ENCODE measurements at regions not wholly inside any gene's neighbourhood (a gene's known extent, or its start where the extent isn't known, plus 50 kb on each side); places are given as distances from the start of the nearest gene placed in this dataset.

DNA sequence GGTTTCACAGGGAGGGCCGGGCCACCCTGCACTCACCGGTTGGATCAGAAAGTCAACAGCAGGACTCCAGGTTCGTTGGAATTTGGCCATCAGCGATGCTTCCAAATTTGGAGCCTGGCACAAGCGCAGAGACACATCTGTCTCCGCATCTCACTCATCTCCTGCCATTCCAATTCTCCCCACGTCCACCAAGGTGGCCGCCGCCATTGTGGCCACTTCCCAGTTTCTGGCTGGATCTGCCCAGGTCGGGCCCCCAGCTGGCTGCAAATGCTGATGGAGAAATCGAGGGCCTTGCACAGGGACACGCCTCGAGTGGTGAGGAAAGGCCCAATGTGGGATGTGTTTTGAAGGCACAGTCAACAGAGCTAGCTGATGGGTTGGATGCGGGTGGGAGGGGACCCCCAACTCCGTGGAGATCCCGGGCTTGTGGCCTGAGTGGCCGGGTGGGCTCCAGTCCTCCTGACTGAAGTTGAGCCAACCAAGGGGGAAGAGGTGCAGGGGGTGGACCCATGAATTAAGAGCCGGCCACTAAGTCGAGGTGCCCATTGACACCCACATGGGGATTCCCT lies 102.7 kb downstream of the CRYAA start:
- DNase-seq, result no peak

DNA sequence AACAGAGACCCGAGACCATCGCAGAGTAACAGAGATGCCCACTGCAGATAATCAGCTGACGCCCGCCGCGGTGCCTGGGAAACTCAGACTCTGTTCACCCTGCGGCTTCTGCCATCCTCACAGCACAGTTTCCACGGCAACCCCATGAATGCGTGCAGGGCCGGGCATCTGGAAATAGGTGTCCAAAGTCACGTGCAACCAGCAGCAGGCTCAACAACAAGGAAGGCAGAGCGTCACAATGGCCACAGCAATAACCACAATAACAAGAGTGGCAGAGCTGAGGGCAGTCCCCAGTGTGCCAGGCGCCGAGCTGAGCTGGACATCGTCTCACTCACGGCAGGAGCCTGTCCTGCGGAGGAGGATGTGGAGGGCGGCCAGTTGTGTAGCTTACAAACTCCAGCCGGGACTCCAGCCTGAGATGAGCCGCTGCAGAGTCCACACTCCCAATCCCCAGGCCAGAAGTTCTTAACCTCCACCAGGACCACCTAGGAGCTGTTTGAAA lies 102.0 kb downstream of the CRYAA start:
- DNase-seq, result no peak

DNA sequence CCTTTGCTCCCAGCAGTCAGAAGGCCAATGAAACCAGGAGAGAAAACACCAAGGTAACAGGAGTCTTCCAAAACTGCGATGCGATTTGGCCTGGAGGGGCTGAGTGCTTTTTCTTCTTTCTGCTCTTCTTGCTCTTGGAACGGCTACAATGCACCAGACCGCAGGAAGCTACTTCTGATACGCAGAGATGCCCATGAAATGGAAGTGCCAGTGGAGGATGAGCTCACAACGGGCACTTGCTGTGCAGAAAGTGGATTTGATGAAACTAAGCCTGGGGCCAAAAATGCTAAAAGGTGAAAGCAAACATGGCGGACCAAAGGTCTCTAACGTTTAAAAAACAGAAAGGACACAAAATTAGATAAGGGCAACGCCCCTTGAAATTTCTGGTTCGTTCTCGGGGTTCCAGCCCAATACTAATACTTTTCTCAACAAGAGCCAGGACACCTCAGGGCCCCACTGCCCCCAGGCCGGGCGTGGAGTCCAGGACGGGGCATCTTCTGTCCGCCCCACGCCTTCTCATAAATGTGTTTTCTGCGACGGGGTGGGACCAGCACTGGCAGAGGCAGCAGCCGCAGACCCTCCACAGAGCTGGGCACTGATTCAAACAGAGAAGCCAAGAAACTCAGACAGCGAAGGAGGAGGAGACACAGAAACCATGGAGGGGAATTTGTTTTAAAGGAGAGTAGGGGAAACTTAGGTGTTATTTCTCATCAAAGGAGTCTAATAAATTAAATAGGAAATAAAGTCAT lies 101.3 kb downstream of the CRYAA start:
- no peak for DNase-seq

DNA sequence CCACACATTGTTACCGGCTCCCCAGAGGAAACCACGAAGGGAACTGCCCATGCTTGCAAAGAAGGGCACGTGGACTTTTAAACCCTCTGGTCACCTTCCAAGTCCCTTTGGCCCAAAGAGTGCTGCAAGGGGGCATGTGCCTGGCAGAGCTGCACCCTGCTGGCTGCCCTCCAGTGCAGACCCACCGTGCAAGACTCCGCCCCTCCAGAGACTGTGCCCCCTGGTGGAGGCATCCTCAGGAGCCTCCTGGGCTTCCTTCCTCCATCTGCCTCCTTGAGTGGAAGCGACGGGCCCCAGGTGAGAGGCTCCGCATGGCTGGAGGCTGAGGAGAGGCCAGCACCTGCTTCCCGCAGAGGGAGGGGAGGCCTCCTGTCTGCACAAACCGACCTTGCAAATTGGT lies 100.6 kb downstream of the CRYAA start:
- peak; percentile 31 to 46 for DNase-seq

DNA sequence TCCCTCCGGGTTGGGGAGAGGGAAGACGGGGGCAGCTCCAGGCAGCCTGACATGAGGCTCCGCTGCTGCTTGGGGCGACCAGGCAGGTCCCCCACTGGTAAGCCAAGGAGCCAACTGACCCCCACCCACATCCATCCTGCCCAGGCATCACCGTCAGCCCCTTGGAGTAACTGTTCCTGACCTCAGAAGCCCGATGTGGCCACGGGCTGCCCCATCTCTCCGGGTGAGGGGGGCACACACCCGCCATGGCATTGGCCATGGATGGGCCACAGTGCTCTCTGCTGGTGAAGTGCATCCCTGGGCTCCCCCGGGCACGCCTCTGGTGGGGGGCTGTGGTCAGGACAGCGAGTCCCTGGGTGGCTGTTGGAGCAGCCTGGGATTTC lies 100.0 kb downstream of the CRYAA start:
- DNase-seq, result no peak

DNA sequence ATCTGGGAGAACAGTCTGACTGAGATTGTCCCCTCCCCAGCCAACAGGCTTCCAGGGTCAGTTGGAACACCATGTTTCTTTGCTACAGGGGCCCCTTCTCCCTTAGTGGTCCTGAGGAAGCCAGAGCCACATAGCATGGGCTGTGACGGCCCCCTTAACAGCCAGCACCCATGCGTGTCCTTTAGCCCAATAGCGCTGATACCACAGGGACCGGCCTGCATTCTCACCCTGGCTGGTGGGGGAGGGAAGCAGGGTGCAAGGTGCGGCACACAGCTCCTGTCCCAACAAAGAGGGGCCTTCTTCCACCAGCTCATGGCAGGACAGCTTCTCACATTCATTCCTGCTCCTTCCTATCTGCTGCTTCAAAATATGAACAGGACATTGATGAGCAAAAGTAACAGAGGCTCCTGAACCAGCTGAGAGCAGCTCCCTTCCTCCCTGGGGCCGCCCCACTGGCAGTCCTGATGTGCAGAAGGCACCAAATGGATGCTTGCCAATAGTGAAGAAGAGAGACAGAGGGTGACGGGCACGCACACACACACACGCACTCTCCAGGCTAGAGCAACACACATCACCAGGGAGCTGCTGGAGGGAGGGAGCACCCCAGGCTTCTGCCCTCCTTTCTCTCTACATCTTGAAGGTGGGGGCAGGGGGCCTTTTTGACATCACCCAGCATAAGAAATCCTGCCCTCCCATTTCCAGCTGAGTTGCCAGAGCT lies 99.4 kb downstream of the CRYAA start:
- no peak for DNase-seq

DNA sequence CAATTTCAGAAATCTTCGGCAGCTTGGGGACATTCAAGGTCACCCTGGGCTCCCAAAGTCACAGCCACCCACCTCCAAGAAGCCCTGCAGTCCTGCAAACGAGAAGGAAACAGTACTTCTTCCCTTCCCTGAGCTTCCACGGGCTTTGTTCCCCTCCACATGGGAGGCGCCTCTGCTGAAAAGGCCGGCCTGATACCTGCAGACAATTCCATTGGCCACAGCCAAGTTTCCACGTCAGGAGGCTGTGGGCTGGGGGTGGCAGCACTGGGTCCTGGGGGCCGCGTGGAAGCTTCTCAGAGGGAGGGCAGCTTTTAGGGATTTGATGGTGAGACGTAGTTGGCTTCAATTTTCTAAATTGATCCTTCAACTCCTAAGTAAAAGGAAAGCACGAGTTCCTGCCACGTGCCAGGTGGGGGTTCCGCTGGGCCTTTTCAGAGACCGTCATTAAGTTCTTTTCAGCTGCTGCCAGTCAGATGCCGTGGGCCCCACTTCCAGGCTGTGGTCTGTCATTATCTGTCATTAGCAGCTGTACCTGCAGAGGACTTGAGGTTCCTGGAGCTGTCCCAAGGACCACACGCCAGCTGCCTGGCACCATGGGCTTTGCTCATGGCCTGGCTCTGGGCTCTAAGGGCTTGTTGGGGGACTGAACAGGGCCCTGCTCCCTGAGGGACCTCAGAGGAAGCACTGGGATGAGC lies 98.7 kb downstream of the CRYAA start:
- no peak for DNase-seq

DNA sequence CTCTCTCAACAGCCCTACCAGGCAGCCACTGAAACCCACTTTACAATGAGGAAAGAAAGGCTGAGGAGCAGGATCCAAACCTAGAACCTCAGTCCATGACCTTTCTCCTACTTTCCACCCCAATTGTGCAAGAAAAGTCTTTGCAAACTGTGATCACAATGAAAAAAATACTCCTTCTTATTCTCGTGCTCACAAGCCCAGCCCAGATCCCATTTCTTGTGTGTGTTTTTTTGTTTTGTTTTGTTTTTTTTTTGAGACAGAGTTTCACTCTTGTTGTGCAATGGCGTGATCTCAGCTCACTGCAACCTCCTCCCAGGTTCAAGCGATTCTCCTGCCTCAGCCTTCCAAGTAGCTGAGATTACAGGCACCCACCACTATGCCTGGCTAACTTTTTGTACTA lies 97.7 kb downstream of the CRYAA start:
- DNase-seq, result no peak

DNA sequence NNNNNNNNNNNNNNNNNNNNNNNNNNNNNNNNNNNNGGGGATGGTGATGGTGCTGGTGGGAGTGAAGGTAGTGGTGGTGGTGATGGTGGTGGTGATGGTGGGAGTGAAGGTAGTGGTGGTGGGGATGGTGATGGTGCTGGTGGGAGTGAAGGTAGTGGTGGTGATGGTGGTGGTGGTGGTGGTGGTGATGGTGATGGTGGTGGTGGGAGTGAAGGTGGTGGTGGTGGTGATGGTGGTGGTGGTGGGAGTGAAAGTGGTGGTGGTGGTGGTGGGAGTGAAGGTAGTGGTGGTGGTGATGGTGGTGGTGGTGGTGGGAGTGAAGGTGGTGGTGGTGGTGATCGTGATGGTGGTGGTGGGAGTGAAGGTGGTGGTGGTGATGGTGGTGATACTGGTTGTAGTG lies 93.6 kb downstream of the CRYAA start:
- DNase-seq, result no peak

All from CD4-positive, alpha-beta T cell treated with Interleukin-1 beta for 1 hour (primary cell).